HEK293T (cell line): ENCODE measurements at regions not wholly inside any gene's neighbourhood (a gene's known extent, or its start where the extent isn't known, plus 50 kb on each side); places are given as distances from the start of the nearest gene placed in this dataset.

Experiments
- ARNT ChIP-seq: fragments of 450-650 bp; IDR thresholded peaks from 2 replicates; pipeline ENCODE4 v1.6.1; 2017; ENCODE audit warnings: mild to moderate bottlenecking
- BHLHE40 ChIP-seq: fragments of 450-650 bp; IDR thresholded peaks from 2 replicates; pipeline ENCODE4 v1.6.1; 2016; ENCODE audit warnings: mild to moderate bottlenecking, moderate library complexity, borderline replicate concordance
- CTBP1 ChIP-seq: fragments of 450-650 bp; IDR thresholded peaks from 2 replicates; pipeline ENCODE4 v1.6.1; 2016; ENCODE audit warnings: borderline replicate concordance
- ELF4 ChIP-seq: fragments of 450-650 bp; IDR thresholded peaks from 2 replicates; pipeline ENCODE4 v1.6.1; 2017; ENCODE audit warnings: antibody characterized with exemption
- FOXA1 ChIP-seq: fragments of 450-650 bp; IDR thresholded peaks from 2 replicates; pipeline ENCODE4 v1.6.1; 2016; ENCODE audit warnings: mild to moderate bottlenecking
- FOXK2 ChIP-seq: fragments of 450-650 bp; IDR thresholded peaks from 2 replicates; pipeline ENCODE4 v1.6.1; 2016; ENCODE audit warnings: mild to moderate bottlenecking
- FOXM1 ChIP-seq: fragments of 450-650 bp; IDR thresholded peaks from 2 replicates; pipeline ENCODE4 v1.6.1; 2017; ENCODE audit warnings: mild to moderate bottlenecking, borderline replicate concordance
- L3MBTL2 ChIP-seq: fragments of 450-650 bp; conservative IDR thresholded peaks from 2 replicates; pipeline ENCODE4 v1.6.1; 2016; ENCODE audit warnings: mild to moderate bottlenecking
- SP1 ChIP-seq: fragments of 450-650 bp; IDR thresholded peaks from 2 replicates; pipeline ENCODE4 v1.6.1; 2017
- SUZ12 ChIP-seq: fragments of 450-650 bp; IDR thresholded peaks from 2 replicates; pipeline ENCODE4 v1.6.1; 2016; ENCODE audit warnings: mild to moderate bottlenecking
- TARDBP ChIP-seq: fragments of 450-650 bp; IDR thresholded peaks from 2 replicates; pipeline ENCODE4 v1.6.1; 2016

DNA sequence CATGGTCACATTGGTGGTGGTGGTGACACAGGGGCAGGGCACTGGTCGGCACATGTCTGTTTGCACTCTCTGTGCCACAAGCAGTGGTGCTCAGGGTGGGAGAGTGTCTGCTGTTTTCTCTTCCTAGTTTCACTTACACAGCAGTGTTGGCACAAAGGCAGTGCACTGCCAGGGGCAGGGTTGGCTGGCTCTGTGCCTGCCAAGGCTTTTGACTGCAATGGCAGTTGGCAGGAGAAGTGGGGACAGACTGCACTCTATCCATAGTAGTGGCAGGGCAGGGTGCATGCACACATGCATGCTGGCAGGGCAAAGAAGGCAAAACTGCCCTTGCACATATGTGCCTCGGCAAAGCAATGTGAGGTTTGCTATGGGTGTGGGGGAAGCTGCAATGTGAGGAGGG lies 635.9 kb downstream of the SUCLG1 start:
- no peak for TF ChIP-seq SP1
- TF ChIP-seq SUZ12, result no peak
- no peak for TF ChIP-seq TARDBP
- no peak for TF ChIP-seq CTBP1
- TF ChIP-seq ARNT, result no peak
- TF ChIP-seq ELF4, result no peak
- TF ChIP-seq FOXA1, result no peak
- TF ChIP-seq BHLHE40, result no peak
- TF ChIP-seq FOXK2, result no peak
- no peak for TF ChIP-seq FOXM1
- TF ChIP-seq L3MBTL2, result no peak
